HG03460 (cell line): ENCODE measurements at regions not wholly inside any gene's neighbourhood (a gene's known extent, or its start where the extent isn't known, plus 50 kb on each side); places are given as distances from the start of the nearest gene placed in this dataset.

Experiments used
- ATAC-seq: cut with Tn5 transposase; IDR thresholded peaks from one replicate; pipeline ENCODE4 v1.9.1; 2021; ENCODE audit not compliant: unreplicated experiment

GRCh38 chr12:126607867-126608266, 1542.6 kb downstream of the AACS start:
- ATAC-seq, result no peak

- ATAC-seq, result no peak
These were observed 1543.5 kb downstream of the AACS start for GRCh38 chr12:126608607-126609175.

- no peak for ATAC-seq
These were observed 1551.2 kb downstream of the AACS start for GRCh38 chr12:126616441-126616840.

GRCh38 chr12:126617312-126617711, 1552.1 kb downstream of the AACS start:
- no peak for ATAC-seq

- ATAC-seq, result no peak
These were observed 1562.4 kb downstream of the AACS start for GRCh38 chr12:126627596-126627995.

GRCh38 chr12:126636821-126637220, 1571.6 kb downstream of the AACS start:
- no peak for ATAC-seq

GRCh38 chr12:126644236-126645020, 1579.2 kb downstream of the AACS start:
- no peak for ATAC-seq

GRCh38 chr12:126648074-126648473, 1582.8 kb downstream of the AACS start:
- no peak for ATAC-seq

- no peak for ATAC-seq
These were observed 1585.9 kb downstream of the AACS start for GRCh38 chr12:126651133-126651532.

GRCh38 chr12:126663304-126664094, 1598.3 kb downstream of the AACS start:
- ATAC-seq, result no peak

GRCh38 chr12:126667339-126667738, 1599.6 kb upstream of the TMEM132C start:
- no peak for ATAC-seq

GRCh38 chr12:126668538-126668937, 1598.4 kb upstream of the TMEM132C start:
- no peak for ATAC-seq

GRCh38 chr12:126668961-126669360, 1598.0 kb upstream of the TMEM132C start:
- ATAC-seq, result no peak

GRCh38 chr12:126676434-126676833, 1590.5 kb upstream of the TMEM132C start:
- ATAC-seq, result no peak

- no peak for ATAC-seq
These were observed 1585.3 kb upstream of the TMEM132C start for GRCh38 chr12:126681676-126682075.

GRCh38 chr12:126684703-126685102, 1582.3 kb upstream of the TMEM132C start:
- no peak for ATAC-seq

GRCh38 chr12:126685636-126686035, 1581.3 kb upstream of the TMEM132C start:
- ATAC-seq, result no peak

- no peak for ATAC-seq
These were observed 1578.4 kb upstream of the TMEM132C start for GRCh38 chr12:126688556-126688955.

GRCh38 chr12:126700096-126700495, 1566.9 kb upstream of the TMEM132C start:
- no peak for ATAC-seq

GRCh38 chr12:126704609-126705008, 1562.4 kb upstream of the TMEM132C start:
- ATAC-seq, result no peak

GRCh38 chr12:126706300-126706699, 1560.7 kb upstream of the TMEM132C start:
- ATAC-seq, result no peak

- no peak for ATAC-seq
These were observed 1558.5 kb upstream of the TMEM132C start for GRCh38 chr12:126708492-126708896.
